H9 (cell line): ENCODE measurements at regions not wholly inside any gene's neighbourhood (a gene's known extent, or its start where the extent isn't known, plus 50 kb on each side); places are given as distances from the start of the nearest gene placed in this dataset.
"Not testable (repeated sequence)": the region's sequence is repeated elsewhere in the genome, so short reads cannot be mapped to it uniquely, and the experiment has no call there.

ENCODE experiments used
- DNase-seq: peaks from one replicate; pipeline ENCODE4 v3.0.0-alpha.2; 2017
- H2AFZ ChIP-seq: one replicate; pipeline ENCODE4 v1.6.1; 2013; ENCODE audit warnings: mild to moderate bottlenecking, low read length, control low read depth, moderate library complexity
- H2AK5ac ChIP-seq: 2 replicates; pipeline ENCODE4 v1.6.1; 2013; ENCODE audit warnings: low read length, control low read depth, mixed read lengths; ENCODE audit not compliant: insufficient read length
- H2BK120ac ChIP-seq: one replicate; pipeline ENCODE4 v1.6.1; 2013; ENCODE audit warnings: low read depth, mild to moderate bottlenecking, low read length, control low read depth, inconsistent platforms; ENCODE audit not compliant: poor library complexity, severe bottlenecking
- H2BK12ac ChIP-seq: 2 replicates; pipeline ENCODE4 v1.6.1; 2013; ENCODE audit warnings: low read length, control low read depth, mixed read lengths, low read depth; ENCODE audit not compliant: insufficient read length
- H2BK15ac ChIP-seq: 2 replicates; pipeline ENCODE4 v1.6.1; 2013; ENCODE audit warnings: low read depth, low read length, control low read depth
- H2BK20ac ChIP-seq: one replicate; pipeline ENCODE4 v1.6.1; 2013; ENCODE audit warnings: low read depth, mild to moderate bottlenecking, low read length, control low read depth, inconsistent platforms; ENCODE audit not compliant: poor library complexity, severe bottlenecking
- H2BK5ac ChIP-seq: 2 replicates; pipeline ENCODE4 v1.6.1; 2013; ENCODE audit warnings: low read length, control low read depth, mixed read lengths; ENCODE audit not compliant: insufficient read length
- H3K14ac ChIP-seq: 2 replicates; pipeline ENCODE4 v1.6.1; 2013; ENCODE audit warnings: low read length, control low read depth; ENCODE audit not compliant: insufficient read depth
- H3K18ac ChIP-seq: 2 replicates; pipeline ENCODE4 v1.6.1; 2013; ENCODE audit warnings: low read depth, mild to moderate bottlenecking, mixed read lengths, low read length, control low read depth; ENCODE audit not compliant: insufficient read length
- H3K23ac ChIP-seq: 2 replicates; pipeline ENCODE4 v1.6.1; 2013; ENCODE audit warnings: low read length, control low read depth, mixed read lengths, low read depth; ENCODE audit not compliant: insufficient read length
- H3K23me2 ChIP-seq: 2 replicates; pipeline ENCODE4 v1.6.1; 2013; ENCODE audit warnings: low read depth, mild to moderate bottlenecking, mixed read lengths, low read length, control low read depth; ENCODE audit not compliant: insufficient read length, poor library complexity, severe bottlenecking
- H3K27ac ChIP-seq: 2 replicates; pipeline ENCODE4 v1.5.1; 2013; ENCODE audit warnings: low read length, control low read depth, mixed read lengths, low read depth; ENCODE audit not compliant: insufficient read length
- H3K27me3 ChIP-seq: 2 replicates; pipeline ENCODE4 v1.6.1; 2013; ENCODE audit warnings: low read length, control low read depth, inconsistent platforms; ENCODE audit not compliant: insufficient read depth
- H3K4ac ChIP-seq: 2 replicates; pipeline ENCODE4 v1.6.1; 2013; ENCODE audit warnings: low read depth, mild to moderate bottlenecking, control low read depth, inconsistent platforms, low read length, moderate library complexity
- H3K4me1 ChIP-seq: 2 replicates; pipeline ENCODE4 v1.6.1; 2013; ENCODE audit warnings: low read length, control low read depth, inconsistent platforms; ENCODE audit not compliant: insufficient read depth
- H3K4me2 ChIP-seq: 2 replicates; pipeline ENCODE4 v1.6.1; 2013; ENCODE audit warnings: low read length, control low read depth, mixed read lengths; ENCODE audit not compliant: insufficient read length, insufficient read depth
- H3K56ac ChIP-seq: 2 replicates; pipeline ENCODE4 v1.6.1; 2013; ENCODE audit warnings: low read depth, mild to moderate bottlenecking, mixed read lengths, low read length, control low read depth; ENCODE audit not compliant: insufficient read length
- H3K79me1 ChIP-seq: 2 replicates; pipeline ENCODE4 v1.6.1; 2013; ENCODE audit warnings: low read depth, mild to moderate bottlenecking, moderate library complexity, low read length, control low read depth, inconsistent platforms; ENCODE audit not compliant: insufficient read depth, poor library complexity, severe bottlenecking
- H3K79me2 ChIP-seq: 2 replicates; pipeline ENCODE4 v1.6.1; 2013; ENCODE audit warnings: low read length, control low read depth, inconsistent platforms; ENCODE audit not compliant: insufficient read depth
- H3K9ac ChIP-seq: 2 replicates; pipeline ENCODE4 v1.6.1; 2013; ENCODE audit warnings: low read length, control low read depth, mixed read lengths; ENCODE audit not compliant: insufficient read length; ENCODE audit errors: extremely low read depth
- H3K9me3 ChIP-seq: one replicate; pipeline ENCODE4 v1.6.1; 2013; ENCODE audit warnings: low read depth, low read length, inconsistent platforms; ENCODE audit not compliant: control insufficient read depth
- H3T11ph ChIP-seq: one replicate; pipeline ENCODE4 v1.6.1; 2013; ENCODE audit warnings: mild to moderate bottlenecking, low read length, control low read depth, inconsistent platforms
- H4K20me1 ChIP-seq: one replicate; pipeline ENCODE4 v1.6.1; 2013; ENCODE audit not compliant: control insufficient read depth, insufficient read length, insufficient read depth
- H4K5ac ChIP-seq: 2 replicates; pipeline ENCODE4 v1.6.1; 2013; ENCODE audit warnings: low read depth, mild to moderate bottlenecking, mixed read lengths, low read length, control low read depth; ENCODE audit not compliant: insufficient read length
- H4K8ac ChIP-seq: replicated peaks from 2 replicates; pipeline ENCODE4 v1.6.1; 2013; ENCODE audit warnings: low read length, control low read depth, mixed read lengths, low read depth; ENCODE audit not compliant: insufficient read length
- H4K91ac ChIP-seq: 2 replicates; pipeline ENCODE4 v1.6.1; 2013; ENCODE audit warnings: low read depth, mild to moderate bottlenecking, moderate library complexity, mixed read lengths, low read length, control low read depth; ENCODE audit not compliant: insufficient read length
- H3K27ac Mint-ChIP-seq, 3 experiments: 2 replicates in 2 of 3; 3 replicates in 1 of 3; pipeline ENCODE4 v1.8.0; 2020 to 2021; ENCODE audit warnings: mixed read lengths in 3 of 3, mild to moderate bottlenecking in 1 of 3, moderate library complexity in 1 of 3
- H3K27me3 Mint-ChIP-seq: 2 replicates; pipeline ENCODE4 v1.8.0; 2021; ENCODE audit warnings: low read depth, mild to moderate bottlenecking, moderate library complexity, mixed read lengths
- H3K36me3 Mint-ChIP-seq, 3 experiments: 2 replicates in 2 of 3; 3 replicates in 1 of 3; pipeline ENCODE4 v1.8.0; 2020 to 2021; ENCODE audit warnings: low read depth in 3 of 3, mixed read lengths in 3 of 3; ENCODE audit not compliant: insufficient read depth in 1 of 3
- H3K4me1 Mint-ChIP-seq, 2 experiments: 2 replicates each; pipeline ENCODE4 v1.8.0; 2020; ENCODE audit warnings: mixed read lengths in 2 of 2
- H3K4me3 Mint-ChIP-seq, 2 experiments: 2 replicates in 1 of 2; 3 replicates in 1 of 2; pipeline ENCODE4 v1.8.0; 2020 to 2021; ENCODE audit warnings: mild to moderate bottlenecking in 2 of 2, mixed read lengths in 2 of 2, moderate library complexity in 1 of 2
- H3K9me3 Mint-ChIP-seq, 2 experiments: 2 replicates in 1 of 2; 3 replicates in 1 of 2; pipeline ENCODE4 v1.8.0; 2020; ENCODE audit warnings: mild to moderate bottlenecking in 2 of 2, mixed read lengths in 2 of 2, moderate library complexity in 1 of 2
- WGBS: extraction: QIAGEN DNeasy Blood & Tissue Kit; methylation state at CpG from one replicate; pipeline ENCODE4 v1.1.7; 2013; ENCODE audit warnings: missing lambda C conversion rate, low lambda C conversion rate, mixed read lengths; ENCODE audit not compliant: insufficient read length; ENCODE audit errors: extremely low coverage; 5-methylcytosine and 5-hydroxymethylcytosine counted together

GRCh38 chr21:13340670-13341234 is 268.8 kb upstream of the POTED start:
- not testable (repeated sequence) for H2BK120ac ChIP-seq, H3K79me1 ChIP-seq, H3K4me1 Mint-ChIP-seq, H3K79me2 ChIP-seq, H2BK15ac ChIP-seq, H3T11ph ChIP-seq, H3K27ac ChIP-seq, H2BK5ac ChIP-seq, H3K4me3 Mint-ChIP-seq, H3K4ac ChIP-seq, H3K4me1 ChIP-seq, H4K20me1 ChIP-seq, H4K91ac ChIP-seq, H2BK20ac ChIP-seq, H3K23me2 ChIP-seq, H4K5ac ChIP-seq, H3K4me2 ChIP-seq, H4K8ac ChIP-seq, H3K9me3 ChIP-seq, H3K9ac ChIP-seq, H3K56ac ChIP-seq, DNase-seq, H2AK5ac ChIP-seq, H3K27ac Mint-ChIP-seq, H3K27me3 Mint-ChIP-seq, H2AFZ ChIP-seq, H3K18ac ChIP-seq, H2BK12ac ChIP-seq, H3K14ac ChIP-seq, H3K36me3 Mint-ChIP-seq, H3K23ac ChIP-seq, H3K27me3 ChIP-seq
- WGBS: no CpG with 5 or more reads among the region's 3 CpGs
- H3K9me3 Mint-ChIP-seq: peaks cover 28 to 47% of the 10 kb centered on the region in 2 experiments

GRCh38 chr21:13351521-13351920 is 258.1 kb upstream of the POTED start:
- H3K4me1 ChIP-seq, H3K79me2 ChIP-seq: not testable (repeated sequence)
- no CpG with 5 or more reads among the region's 1 CpG for WGBS

More at GRCh38 chr21:13351521-13351920, 258.1 kb upstream of the POTED start:
- H3K9ac ChIP-seq, H3K4me3 Mint-ChIP-seq, H4K8ac ChIP-seq, H2AFZ ChIP-seq, H3K4me2 ChIP-seq, H4K20me1 ChIP-seq, H3K4me1 Mint-ChIP-seq, H3K27me3 ChIP-seq, H3K27me3 Mint-ChIP-seq, H3K18ac ChIP-seq, H3K23me2 ChIP-seq, H3K79me1 ChIP-seq, H3K27ac Mint-ChIP-seq, H4K5ac ChIP-seq, H2AK5ac ChIP-seq, H3K14ac ChIP-seq, H3K4ac ChIP-seq, H3K9me3 ChIP-seq, H2BK15ac ChIP-seq, H3K27ac ChIP-seq, H2BK20ac ChIP-seq, H2BK5ac ChIP-seq, H3K23ac ChIP-seq, DNase-seq, H3K56ac ChIP-seq, H2BK120ac ChIP-seq, H3T11ph ChIP-seq, H2BK12ac ChIP-seq, H3K36me3 Mint-ChIP-seq, H4K91ac ChIP-seq: not testable (repeated sequence)
- H3K9me3 Mint-ChIP-seq: peaks cover 27 to 31% of the 10 kb centered on the region in 2 experiments
